SK-N-MC (cell line): ENCODE measurements at regions not wholly inside any gene's neighbourhood (a gene's known extent, or its start where the extent isn't known, plus 50 kb on each side); places are given as distances from the start of the nearest gene placed in this dataset.
"Not testable (repeated sequence)": the region's sequence is repeated elsewhere in the genome, so short reads cannot be mapped to it uniquely, and the experiment has no call there.

Source experiments
- DNase-seq: peaks from one replicate; pipeline ENCODE4 v3.0.0-alpha.2; 2011; ENCODE audit warnings: low read depth, low spot score
- H3K27ac ChIP-seq: fragments of 200-600 bp; sonication (generic); 2 replicates; pipeline ENCODE4 v1.5.1; 2016; ENCODE audit warnings: mixed run types
- H3K36me3 ChIP-seq: fragments of 200-600 bp; sonication (generic); 2 replicates; pipeline ENCODE4 v1.6.1; 2017; ENCODE audit warnings: antibody characterized with exemption, low read length, mixed read lengths; ENCODE audit not compliant: insufficient read depth
- H3K4me3 ChIP-seq: fragments of 200-600 bp; sonication (generic); 2 replicates; pipeline ENCODE4 v1.5.1; 2016
- H3K9ac ChIP-seq: fragments of 200-600 bp; sonication (generic); 2 replicates; pipeline ENCODE4 v1.8.0; 2017; ENCODE audit warnings: mixed run types, mixed read lengths; ENCODE audit not compliant: insufficient read length
- H3K9me3 ChIP-seq: fragments of 200-600 bp; sonication (generic); 2 replicates; pipeline ENCODE4 v1.6.1; 2017; ENCODE audit warnings: low read depth, mild to moderate bottlenecking, antibody characterized with exemption, low read length, moderate library complexity, mixed read lengths
- EZH2 ChIP-seq: fragments of 200-600 bp; sonication (generic); IDR thresholded peaks from one replicate; pipeline ENCODE4 v1.6.1; 2017; ENCODE audit warnings: antibody characterized with exemption
- FOXP2 ChIP-seq: optimal IDR thresholded peaks from 2 replicates; pipeline ENCODE3; 2011; ENCODE audit warnings: mild to moderate bottlenecking, moderate library complexity; ENCODE audit not compliant: insufficient read depth; ENCODE audit errors: extremely low read length, control extremely low read depth
- POLR2AphosphoS5 ChIP-seq: IDR thresholded peaks from 2 replicates; pipeline ENCODE4 v1.6.1; 2012; ENCODE audit warnings: mild to moderate bottlenecking, low read depth, low read length, borderline replicate concordance

- no peaks in the 10 kb centered on the region for H3K9me3 ChIP-seq
These were observed 92.2 kb downstream of the BUD13 start for GRCh38 chr11:116680349-116681125.

DNA sequence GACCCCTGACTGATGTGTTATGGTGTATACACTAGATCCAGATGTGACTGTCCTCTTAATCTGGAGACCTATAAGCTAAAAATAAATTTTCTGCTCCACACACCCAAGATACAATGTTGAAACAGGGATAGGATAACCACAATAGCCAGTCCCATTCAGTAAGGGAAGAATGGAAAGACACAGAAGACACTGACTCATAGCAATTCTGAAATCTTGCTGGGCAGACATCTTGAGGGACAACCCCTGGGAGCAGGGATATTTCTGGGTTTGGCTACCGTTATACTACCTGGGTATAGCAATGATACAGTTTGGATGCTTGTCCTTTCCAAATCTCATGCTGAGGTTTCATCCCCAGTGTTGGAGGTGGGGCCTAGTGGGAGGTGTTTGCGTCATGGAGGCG is 93.9 kb downstream of the BUD13 start:
- no peak for DNase-seq
- Histone ChIP-seq H3K27ac (no peak overlapping the region), H3K4me3 (no peak overlapping the region), H3K9ac (no peak overlapping the region), H3K9me3 (no peaks in the 10 kb centered on the region), H3K36me3 (no peaks in the 10 kb centered on the region)
- TF ChIP-seq FOXP2 (no peak), EZH2 (no peak), POLR2AphosphoS5 (no peak)

More at GRCh38 chr11:116680349-116681125, 92.2 kb downstream of the BUD13 start:
- Histone ChIP-seq H3K4me3 (no peak overlapping the region), H3K9ac (no peak overlapping the region), H3K36me3 (no peaks in the 10 kb centered on the region), H3K27ac (no peak overlapping the region)
- TF ChIP-seq POLR2AphosphoS5 (no peak), FOXP2 (no peak), EZH2 (no peak)
- DNase-seq = no peak

DNA sequence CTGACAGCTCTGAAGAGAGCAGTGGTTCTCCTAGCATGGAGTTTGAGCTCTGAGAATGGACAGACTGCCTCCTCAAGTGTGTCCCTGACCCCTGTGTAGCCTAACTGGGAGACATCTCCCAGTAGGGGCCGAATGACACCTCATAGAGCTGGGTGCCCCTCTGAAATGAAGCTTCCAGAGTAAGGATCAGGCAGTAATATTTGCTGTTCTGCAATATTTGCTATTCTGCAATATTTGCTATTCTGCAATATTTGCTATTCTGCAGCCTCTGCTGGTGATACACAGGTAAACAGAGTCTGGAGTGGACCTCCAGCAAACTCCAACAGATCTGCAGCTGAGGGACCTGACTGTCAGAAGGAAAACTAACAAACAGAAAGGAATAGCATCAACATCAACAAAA is 105.5 kb downstream of the BUD13 start:
- H3K9me3 ChIP-seq, H3K27ac ChIP-seq, H3K36me3 ChIP-seq, H3K9ac ChIP-seq, DNase-seq, H3K4me3 ChIP-seq: not testable (repeated sequence)

- H3K9ac ChIP-seq, H3K4me3 ChIP-seq, H3K27ac ChIP-seq, DNase-seq, H3K9me3 ChIP-seq, H3K36me3 ChIP-seq: not testable (repeated sequence)
These were observed 106.0 kb downstream of the BUD13 start for GRCh38 chr11:116666673-116667249.

GRCh38 chr11:116665523-116665922 is 107.3 kb downstream of the BUD13 start:
- DNase-seq = no peak
- Histone ChIP-seq H3K27ac (no peak overlapping the region), H3K9me3 (no peaks in the 10 kb centered on the region), H3K9ac (no peak overlapping the region), H3K36me3 (no peaks in the 10 kb centered on the region), H3K4me3 (no peak overlapping the region)
- TF ChIP-seq POLR2AphosphoS5 (no peak), FOXP2 (no peak), EZH2 (no peak)

DNA sequence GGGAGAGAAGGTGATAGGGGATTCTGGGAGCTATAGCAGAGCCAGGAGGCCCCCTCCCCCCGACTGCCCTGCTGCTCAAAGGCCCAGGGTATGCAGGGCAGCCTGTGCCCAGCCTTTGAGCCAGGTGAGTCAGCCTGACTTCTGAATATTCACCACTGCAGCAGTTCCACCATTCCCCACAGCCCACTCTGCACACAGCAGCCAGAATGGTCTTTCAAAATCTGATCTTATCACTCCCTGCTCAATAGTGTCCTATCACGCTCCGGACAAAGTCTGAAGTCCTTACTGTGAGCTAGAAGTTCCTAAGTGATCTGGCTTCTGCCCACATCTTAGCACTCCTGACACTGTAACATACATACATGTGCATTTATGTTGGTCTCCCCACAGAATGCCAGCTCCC is 111.7 kb downstream of the BUD13 start:
- no peak overlapping the region for H3K9ac ChIP-seq
- H3K36me3 ChIP-seq = no peaks in the 10 kb centered on the region
- no peak overlapping the region for H3K4me3 ChIP-seq
- H3K9me3 ChIP-seq = no peaks in the 10 kb centered on the region
- no peak for TF ChIP-seq EZH2
- TF ChIP-seq FOXP2 = no peak
- no peak for TF ChIP-seq POLR2AphosphoS5
- no peak for DNase-seq
- H3K27ac ChIP-seq = no peak overlapping the region

DNA sequence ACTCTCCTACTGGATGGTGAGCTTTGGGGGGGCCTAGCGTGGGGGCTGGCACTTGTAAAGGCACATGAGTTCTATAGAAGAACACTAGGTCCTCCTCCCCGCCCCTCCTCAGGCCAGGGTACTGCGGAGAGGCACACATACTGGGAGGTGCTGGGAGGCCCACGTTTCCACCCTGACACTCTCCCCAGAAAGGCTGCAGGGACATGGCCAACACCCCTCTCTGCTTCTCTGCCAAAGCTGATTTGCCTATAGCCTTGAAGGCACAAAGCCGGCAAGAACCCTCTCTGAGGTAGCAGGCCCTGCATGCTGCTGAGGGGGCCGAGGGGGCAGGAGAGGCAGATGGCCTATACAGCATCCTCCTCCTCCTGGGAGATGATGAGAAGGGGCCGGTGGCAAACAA is 112.8 kb downstream of the BUD13 start:
- DNase-seq = no peak
- TF ChIP-seq EZH2 = no peak
- no peak for TF ChIP-seq FOXP2
- no peak for TF ChIP-seq POLR2AphosphoS5
- H3K36me3 ChIP-seq = no peaks in the 10 kb centered on the region
- no peak overlapping the region for H3K4me3 ChIP-seq
- no peaks in the 10 kb centered on the region for H3K9me3 ChIP-seq
- no peak overlapping the region for H3K27ac ChIP-seq
- H3K9ac ChIP-seq = no peak overlapping the region

DNA sequence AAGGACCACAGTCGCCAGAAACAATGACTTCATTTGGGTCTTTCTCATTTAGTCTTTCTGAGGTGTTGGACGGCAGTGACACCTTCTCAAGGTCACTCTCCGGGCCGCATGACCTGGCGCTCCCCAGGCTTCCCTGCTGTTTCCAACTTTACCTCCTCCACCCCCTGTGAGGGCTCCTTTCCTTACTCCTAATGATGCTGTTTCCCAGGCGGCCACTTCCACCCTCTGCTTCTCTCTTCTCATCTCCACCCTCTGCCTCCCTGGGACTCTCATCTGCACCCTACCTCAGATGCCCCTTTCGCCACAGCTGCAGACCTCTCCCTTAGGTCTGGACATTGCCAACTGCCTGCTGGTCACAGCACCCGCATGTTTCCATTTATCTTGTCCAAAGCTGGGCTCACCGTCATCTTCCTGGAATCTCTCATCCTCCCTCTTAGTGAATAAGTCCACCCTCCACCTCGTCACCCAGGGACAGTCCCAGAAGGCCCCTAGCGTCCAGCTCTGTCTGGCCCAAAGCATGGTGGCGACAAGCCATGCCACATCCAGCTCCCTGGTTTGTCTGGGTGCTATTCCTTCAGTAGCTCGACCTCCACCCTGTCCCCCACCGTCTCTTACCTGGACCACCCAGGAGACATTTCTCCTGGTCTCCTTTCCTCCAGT is 113.8 kb downstream of the BUD13 start:
- H3K36me3 ChIP-seq = no peaks in the 10 kb centered on the region
- DNase-seq = no peak
- no peak overlapping the region for H3K9ac ChIP-seq
- no peak overlapping the region for H3K4me3 ChIP-seq
- H3K9me3 ChIP-seq = no peaks in the 10 kb centered on the region
- no peak overlapping the region for H3K27ac ChIP-seq
- no peak for TF ChIP-seq FOXP2

GRCh38 chr11:116657842-116658825 is 114.7 kb downstream of the BUD13 start:
- no peak for DNase-seq
- Histone ChIP-seq H3K27ac (no peak overlapping the region), H3K4me3 (no peak overlapping the region), H3K9me3 (no peaks in the 10 kb centered on the region), H3K36me3 (no peaks in the 10 kb centered on the region), H3K9ac (no peak overlapping the region)
- no peak for TF ChIP-seq EZH2
- no peak for TF ChIP-seq POLR2AphosphoS5
